ENCODE measurements at regions not wholly inside any gene's neighbourhood (a gene's known extent, or its start where the extent isn't known, plus 50 kb on each side); places are given as distances from the start of the nearest gene placed in this dataset.

DNA sequence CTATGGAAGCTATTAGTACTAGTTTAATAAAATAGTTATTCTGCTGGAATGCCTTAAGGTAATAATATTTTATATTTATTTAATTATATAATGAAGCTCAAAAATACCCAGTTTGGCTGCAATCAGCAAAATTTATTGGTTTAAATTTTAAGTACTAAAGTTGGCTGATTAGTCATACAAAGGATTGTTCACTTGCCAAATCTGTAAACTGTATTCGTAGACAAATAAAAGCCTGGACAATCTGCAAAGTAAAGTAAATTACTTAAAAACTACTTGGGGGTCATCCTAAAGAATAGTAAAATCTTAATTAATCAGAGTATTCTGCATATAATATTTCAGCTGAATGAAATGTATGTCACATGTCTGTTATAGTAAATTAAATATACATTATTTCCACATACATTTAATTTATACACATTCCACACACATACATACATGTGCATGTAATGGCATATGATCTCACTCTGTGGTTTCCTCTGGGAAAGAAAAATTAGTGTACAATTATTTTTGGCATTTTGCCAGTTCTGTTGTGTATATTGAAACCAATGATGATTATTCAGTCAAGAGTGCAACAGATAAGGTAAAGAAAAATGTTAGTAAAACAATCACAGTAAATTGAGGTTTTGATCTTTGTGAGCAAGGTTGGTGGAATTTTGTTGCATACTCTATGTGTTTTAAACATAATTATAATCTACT, 455.9 kb downstream of the CDH9 start:
- dilution Hi-C loops (cut with HindIII; ENCODE audit: low sequenced_read_pairs, unreplicated experiment) = no loop called here
- no TSS peak for BruUV-seq (replicated peaks)
- no peak overlapping the region for H4K91ac ChIP-seq (ENCODE audit: insufficient read depth, low read depth, low read length)

More for the DNA sequence above, 455.9 kb downstream of the CDH9 start:
- no peaks in the 10 kb centered on the region for H3K4me1 ChIP-seq (ENCODE audit: control insufficient read depth, insufficient read depth, low read length)
- no peak for DNase-seq
- no peak overlapping the region for H2AK9ac ChIP-seq (replicated peaks; ENCODE audit: low read depth, low read length, poor library complexity)
- H4K8ac ChIP-seq (ENCODE audit: low read depth in 2 of 2, low read length in 2 of 2) = no peak overlapping the region
- no peaks in the 10 kb centered on the region for H4K20me1 ChIP-seq (ENCODE audit: insufficient read depth, low read length)
- no peak overlapping the region for H2BK20ac ChIP-seq (ENCODE audit: low read depth, low read length)
- no peak for TF ChIP-seq SMC3 (IDR thresholded peaks at IDR 0.05; ENCODE audit: low read depth, low read length)
- TF ChIP-seq, protein P1, sequence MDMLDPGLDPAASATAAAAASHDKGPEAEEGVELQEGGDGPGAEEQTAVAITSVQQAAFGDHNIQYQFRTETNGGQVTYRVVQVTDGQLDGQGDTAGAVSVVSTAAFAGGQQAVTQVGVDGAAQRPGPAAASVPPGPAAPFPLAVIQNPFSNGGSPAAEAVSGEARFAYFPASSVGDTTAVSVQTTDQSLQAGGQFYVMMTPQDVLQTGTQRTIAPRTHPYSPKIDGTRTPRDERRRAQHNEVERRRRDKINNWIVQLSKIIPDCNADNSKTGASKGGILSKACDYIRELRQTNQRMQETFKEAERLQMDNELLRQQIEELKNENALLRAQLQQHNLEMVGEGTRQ (IDR thresholded peaks at IDR 0.05; ENCODE audit: low read depth, low read length) = no peak
- TF ChIP-seq CEBPB (IDR thresholded peaks at IDR 0.05; ENCODE audit: low read depth, low read length) = no peak
- no peak for TF ChIP-seq RFX5 (IDR thresholded peaks at IDR 0.05; ENCODE audit: low read depth, low read length)
- TF ChIP-seq MXI1 (IDR thresholded peaks at IDR 0.05; ENCODE audit: borderline replicate concordance, low read depth, low read length) = no peak
- TF ChIP-seq BHLHE40 (IDR thresholded peaks at IDR 0.05; ENCODE audit: low read depth, low read length) = no peak
- no peak for TF ChIP-seq POLR2A (IDR thresholded peaks at IDR 0.05; ENCODE audit: low read depth, low read length)
- TF ChIP-seq NFE2L2 (IDR thresholded peaks at IDR 0.05; ENCODE audit: low read depth, low read length) = no peak
- TF ChIP-seq MAZ (IDR thresholded peaks at IDR 0.05; ENCODE audit: borderline replicate concordance, low read depth, low read length) = no peak
- no peak for TF ChIP-seq RAD21 (IDR thresholded peaks at IDR 0.05; ENCODE audit: low read length)
- TF ChIP-seq MAFK (IDR thresholded peaks at IDR 0.05; ENCODE audit: low read depth, low read length) = no peak
- TF ChIP-seq, protein P2, sequence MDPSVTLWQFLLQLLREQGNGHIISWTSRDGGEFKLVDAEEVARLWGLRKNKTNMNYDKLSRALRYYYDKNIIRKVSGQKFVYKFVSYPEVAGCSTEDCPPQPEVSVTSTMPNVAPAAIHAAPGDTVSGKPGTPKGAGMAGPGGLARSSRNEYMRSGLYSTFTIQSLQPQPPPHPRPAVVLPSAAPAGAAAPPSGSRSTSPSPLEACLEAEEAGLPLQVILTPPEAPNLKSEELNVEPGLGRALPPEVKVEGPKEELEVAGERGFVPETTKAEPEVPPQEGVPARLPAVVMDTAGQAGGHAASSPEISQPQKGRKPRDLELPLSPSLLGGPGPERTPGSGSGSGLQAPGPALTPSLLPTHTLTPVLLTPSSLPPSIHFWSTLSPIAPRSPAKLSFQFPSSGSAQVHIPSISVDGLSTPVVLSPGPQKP (IDR thresholded peaks at IDR 0.05; ENCODE audit: borderline replicate concordance, low read depth, low read length) = no peak
- TF ChIP-seq, protein P3, sequence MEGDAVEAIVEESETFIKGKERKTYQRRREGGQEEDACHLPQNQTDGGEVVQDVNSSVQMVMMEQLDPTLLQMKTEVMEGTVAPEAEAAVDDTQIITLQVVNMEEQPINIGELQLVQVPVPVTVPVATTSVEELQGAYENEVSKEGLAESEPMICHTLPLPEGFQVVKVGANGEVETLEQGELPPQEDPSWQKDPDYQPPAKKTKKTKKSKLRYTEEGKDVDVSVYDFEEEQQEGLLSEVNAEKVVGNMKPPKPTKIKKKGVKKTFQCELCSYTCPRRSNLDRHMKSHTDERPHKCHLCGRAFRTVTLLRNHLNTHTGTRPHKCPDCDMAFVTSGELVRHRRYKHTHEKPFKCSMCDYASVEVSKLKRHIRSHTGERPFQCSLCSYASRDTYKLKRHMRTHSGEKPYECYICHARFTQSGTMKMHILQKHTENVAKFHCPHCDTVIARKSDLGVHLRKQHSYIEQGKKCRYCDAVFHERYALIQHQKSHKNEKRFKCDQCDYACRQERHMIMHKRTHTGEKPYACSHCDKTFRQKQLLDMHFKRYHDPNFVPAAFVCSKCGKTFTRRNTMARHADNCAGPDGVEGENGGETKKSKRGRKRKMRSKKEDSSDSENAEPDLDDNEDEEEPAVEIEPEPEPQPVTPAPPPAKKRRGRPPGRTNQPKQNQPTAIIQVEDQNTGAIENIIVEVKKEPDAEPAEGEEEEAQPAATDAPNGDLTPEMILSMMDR (conservative IDR thresholded peaks at IDR 0.05; ENCODE audit: low read depth, low read length) = no peak
- TF ChIP-seq CHD1 (IDR thresholded peaks at IDR 0.05; ENCODE audit: low read depth, low read length) = no peak
- TF ChIP-seq RCOR1 (IDR thresholded peaks at IDR 0.05; ENCODE audit: insufficient replicate concordance, low read length) = no peak
- TF ChIP-seq FOS (IDR thresholded peaks at IDR 0.05; ENCODE audit: low read depth, low read length) = no peak
- H3K23ac ChIP-seq (ENCODE audit: low read depth, low read length) = no peak overlapping the region
- H3K79me1 ChIP-seq (ENCODE audit: low read depth in 1 of 2, low read length in 2 of 2) = no peaks in the 10 kb centered on the region
- WGBS, 2 experiments (ENCODE audit: extremely low coverage in 2 of 2, insufficient read length in 1 of 2) = no CpG with 5 or more reads among the region's 1 CpG
- no peaks in the 10 kb centered on the region for H3K27me3 ChIP-seq (ENCODE audit: control insufficient read depth, insufficient read depth, low read length)
- no peak overlapping the region for H3K4ac ChIP-seq (ENCODE audit: low read depth, low read length)
- no peak overlapping the region for H3K18ac ChIP-seq (ENCODE audit: low read depth, low read length)
- no peaks in the 10 kb centered on the region for H3K9me3 ChIP-seq (ENCODE audit: control insufficient read depth, insufficient read depth, low read length)
- H3K14ac ChIP-seq (replicated peaks; ENCODE audit: low read depth, low read length) = no peak overlapping the region
- no peak overlapping the region for H3K27ac ChIP-seq (ENCODE audit: insufficient read depth, low read length)
- no peak overlapping the region for H3K56ac ChIP-seq (ENCODE audit: extremely low read depth, insufficient read depth, low read length)
- ChIA-PET CTCF (no interaction called here), POLR2A (ENCODE audit: unreplicated experiment) (no interaction called here)
- H3K4me3 ChIP-seq (ENCODE audit: insufficient read depth, low read depth, low read length) = no peak overlapping the region
- H2BK120ac ChIP-seq (ENCODE audit: low read depth, low read length) = no peak overlapping the region
- no peak overlapping the region for H3K9ac ChIP-seq (ENCODE audit: low read depth, low read length)
- H3K4me2 ChIP-seq (ENCODE audit: low read depth, low read length) = no peak overlapping the region
- intact Hi-C loops (cut with micrococcal nuclease) = no loop called here
- no peak for ATAC-seq (ENCODE audit: low read depth)
- H2BK15ac ChIP-seq (ENCODE audit: low read depth, low read length) = no peak overlapping the region
- no peak overlapping the region for H2AK5ac ChIP-seq (ENCODE audit: low read depth, low read length)
- H4K5ac ChIP-seq (ENCODE audit: low read depth, low read length) = no peak overlapping the region
- no peak overlapping the region for H2AFZ ChIP-seq (replicated peaks; ENCODE audit: low read length, poor library complexity)
- no peak overlapping the region for H2BK5ac ChIP-seq (ENCODE audit: low read depth, low read length, poor library complexity, severe bottlenecking)
- in situ Hi-C loops (cut with MboI; ENCODE audit: low sequenced_read_pairs) = no loop called here
- no peaks in the 10 kb centered on the region for H3K36me3 ChIP-seq (ENCODE audit: control insufficient read depth, insufficient read depth, low read length)
- no peaks in the 10 kb centered on the region for H3K9me1 ChIP-seq (ENCODE audit: insufficient read depth, low read length)

All from IMR-90 (cell line).